ENCODE measurements at regions not wholly inside any gene's neighbourhood (a gene's known extent, or its start where the extent isn't known, plus 50 kb on each side); places are given as distances from the start of the nearest gene placed in this dataset.

DNA sequence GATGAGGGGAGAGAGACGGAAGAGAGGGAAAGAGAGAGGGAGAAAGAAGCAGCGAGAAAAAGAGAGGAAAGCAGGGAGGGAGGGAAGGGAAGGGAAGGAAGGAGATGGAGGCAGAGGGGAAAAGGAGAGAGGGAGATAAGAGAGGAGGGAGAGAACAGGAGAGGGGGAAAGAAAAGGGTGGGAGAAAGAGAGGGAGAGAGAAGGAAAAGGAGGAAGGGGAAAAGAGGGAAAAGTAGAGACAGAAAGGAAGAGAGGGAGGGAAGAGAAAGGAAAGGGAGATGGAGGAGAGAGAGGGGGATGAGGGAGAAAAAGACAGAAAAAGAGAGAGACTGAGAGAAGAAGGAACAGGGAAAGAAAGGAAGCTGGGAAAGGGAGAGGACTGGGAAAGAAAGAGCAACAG is 814.4 kb downstream of the CDH11 start:
- Histone ChIP-seq H3K4me3 (no peak overlapping the region), H3K4me1 (no peaks in the 10 kb centered on the region), H3K36me3 (no peaks in the 10 kb centered on the region), H3K27me3 (no peaks in the 10 kb centered on the region), H3K9me3 (no peaks in the 10 kb centered on the region), H3K27ac (no peak overlapping the region)
- intact Hi-C loops (cut with DNase I), result no loop called here
- DNase-seq (no peak), ATAC-seq (no peak)
- TF ChIP-seq, protein P1, sequence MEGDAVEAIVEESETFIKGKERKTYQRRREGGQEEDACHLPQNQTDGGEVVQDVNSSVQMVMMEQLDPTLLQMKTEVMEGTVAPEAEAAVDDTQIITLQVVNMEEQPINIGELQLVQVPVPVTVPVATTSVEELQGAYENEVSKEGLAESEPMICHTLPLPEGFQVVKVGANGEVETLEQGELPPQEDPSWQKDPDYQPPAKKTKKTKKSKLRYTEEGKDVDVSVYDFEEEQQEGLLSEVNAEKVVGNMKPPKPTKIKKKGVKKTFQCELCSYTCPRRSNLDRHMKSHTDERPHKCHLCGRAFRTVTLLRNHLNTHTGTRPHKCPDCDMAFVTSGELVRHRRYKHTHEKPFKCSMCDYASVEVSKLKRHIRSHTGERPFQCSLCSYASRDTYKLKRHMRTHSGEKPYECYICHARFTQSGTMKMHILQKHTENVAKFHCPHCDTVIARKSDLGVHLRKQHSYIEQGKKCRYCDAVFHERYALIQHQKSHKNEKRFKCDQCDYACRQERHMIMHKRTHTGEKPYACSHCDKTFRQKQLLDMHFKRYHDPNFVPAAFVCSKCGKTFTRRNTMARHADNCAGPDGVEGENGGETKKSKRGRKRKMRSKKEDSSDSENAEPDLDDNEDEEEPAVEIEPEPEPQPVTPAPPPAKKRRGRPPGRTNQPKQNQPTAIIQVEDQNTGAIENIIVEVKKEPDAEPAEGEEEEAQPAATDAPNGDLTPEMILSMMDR (IDR thresholded peaks at IDR 0.05), result no peak

DNA sequence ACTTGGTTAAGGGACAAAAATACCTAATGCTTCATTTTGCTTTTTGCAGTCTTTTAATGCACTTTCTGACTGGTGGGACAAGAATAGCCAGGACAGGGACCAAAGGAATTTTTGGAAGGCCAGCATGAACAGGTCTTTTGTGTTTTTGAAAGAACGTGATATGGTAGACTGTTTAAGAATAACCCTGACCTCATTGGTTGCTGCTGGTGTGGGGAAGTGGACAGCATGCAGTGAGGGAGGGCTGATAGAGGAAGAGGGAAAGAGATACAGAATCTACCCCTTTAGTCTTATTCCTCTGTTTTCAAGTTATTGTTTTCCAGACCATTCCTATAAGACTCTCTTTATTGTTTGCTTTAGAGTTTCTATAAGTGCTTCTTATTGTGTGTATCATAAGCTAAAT is 816.2 kb downstream of the CDH11 start:
- Histone ChIP-seq H3K27ac (no peak overlapping the region), H3K4me3 (no peak overlapping the region), H3K4me1 (no peaks in the 10 kb centered on the region), H3K9me3 (no peaks in the 10 kb centered on the region), H3K27me3 (no peaks in the 10 kb centered on the region), H3K36me3 (no peaks in the 10 kb centered on the region)
- ATAC-seq (no peak), DNase-seq (no peak)
- intact Hi-C loops (cut with DNase I), result no loop called here
- TF ChIP-seq, protein P1 (IDR thresholded peaks at IDR 0.05), result no peak

DNA sequence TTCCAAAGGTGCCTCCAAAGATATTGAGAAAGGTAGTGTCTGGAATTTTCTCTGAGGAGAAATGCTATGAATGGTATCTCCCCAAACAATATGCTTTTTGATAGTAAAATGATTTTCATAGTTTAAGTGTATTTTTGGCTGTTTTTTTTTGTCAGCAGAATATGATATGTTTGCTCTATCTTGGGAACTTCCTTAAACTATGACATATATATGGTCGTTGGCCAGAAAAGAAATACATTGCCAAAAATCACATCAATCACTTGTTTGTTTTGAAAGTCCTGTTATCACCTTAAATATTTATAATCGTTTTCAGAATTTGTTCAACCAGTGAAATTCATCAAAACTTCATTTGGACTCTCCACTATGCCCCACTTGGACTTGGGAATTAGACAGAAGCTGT is 816.9 kb downstream of the CDH11 start:
- Histone ChIP-seq H3K27ac (no peak overlapping the region), H3K9me3 (no peaks in the 10 kb centered on the region), H3K4me3 (no peak overlapping the region), H3K4me1 (no peaks in the 10 kb centered on the region), H3K36me3 (no peaks in the 10 kb centered on the region), H3K27me3 (no peaks in the 10 kb centered on the region)
- DNase-seq (no peak), ATAC-seq (no peak)
- intact Hi-C loops (cut with DNase I), result no loop called here
- TF ChIP-seq, protein P1 (IDR thresholded peaks at IDR 0.05), result no peak

DNA sequence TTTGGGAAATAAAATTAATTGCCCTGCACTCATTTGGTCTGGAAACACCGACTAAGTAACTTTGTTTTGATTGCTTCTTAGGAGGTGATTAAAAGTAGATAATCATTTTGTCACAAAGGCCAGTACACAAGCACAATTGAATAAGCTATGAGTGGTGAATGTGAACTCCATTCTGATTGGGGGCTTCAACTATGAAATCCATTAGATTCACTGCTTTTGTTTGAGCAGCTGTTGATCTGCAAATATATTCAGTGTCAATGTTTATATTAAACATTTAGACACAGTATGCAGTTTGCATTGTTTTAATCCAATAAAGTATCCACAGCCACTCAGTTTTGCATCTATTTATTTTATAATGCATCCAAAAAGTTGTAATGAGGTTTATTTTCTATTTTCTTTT is 817.5 kb downstream of the CDH11 start:
- no peak overlapping the region for H3K27ac ChIP-seq
- H3K36me3 ChIP-seq, result no peaks in the 10 kb centered on the region
- no peaks in the 10 kb centered on the region for H3K4me1 ChIP-seq
- ATAC-seq, result no peak
- no peaks in the 10 kb centered on the region for H3K9me3 ChIP-seq
- intact Hi-C loops (cut with DNase I), result no loop called here
- TF ChIP-seq, protein P1 (IDR thresholded peaks at IDR 0.05), result no peak
- H3K27me3 ChIP-seq, result no peaks in the 10 kb centered on the region
- DNase-seq, result no peak
- no peak overlapping the region for H3K4me3 ChIP-seq

DNA sequence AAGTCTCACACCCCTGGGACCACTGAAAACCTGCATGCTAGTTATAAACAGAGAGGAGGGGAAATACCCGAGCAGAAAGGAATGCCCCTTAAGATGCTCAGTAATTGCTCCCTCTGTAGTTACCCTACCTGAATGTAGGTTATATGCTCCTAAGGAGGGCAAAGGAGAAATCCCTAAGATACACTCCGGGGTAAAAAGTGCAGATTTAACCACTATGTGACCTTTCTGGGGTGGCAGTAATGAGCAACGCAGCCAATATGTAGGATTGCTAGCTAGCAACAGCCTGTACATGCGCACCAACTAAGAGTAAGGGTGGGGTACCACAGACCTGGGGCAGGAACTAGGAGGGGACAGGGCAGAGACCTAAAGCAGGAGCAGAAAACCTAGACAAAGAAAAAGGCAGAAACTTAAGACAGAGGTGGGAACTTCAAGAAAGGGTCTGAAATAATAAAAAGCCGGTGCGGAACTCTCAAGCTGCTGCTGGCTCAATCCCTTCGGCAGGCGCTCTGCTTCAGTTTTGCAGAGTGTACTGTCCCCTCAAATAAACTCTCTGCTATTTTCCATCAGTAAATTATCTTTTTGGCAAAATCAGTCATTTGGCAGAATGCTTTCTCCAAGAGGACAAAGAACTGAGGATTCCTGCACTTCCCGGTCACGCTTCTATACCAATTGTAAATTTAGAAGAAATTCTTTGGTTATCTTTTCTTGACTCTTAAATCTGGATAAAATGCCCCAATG is 823.8 kb downstream of the CDH11 start:
- Histone ChIP-seq H3K9me3 (no peaks in the 10 kb centered on the region), H3K36me3 (no peaks in the 10 kb centered on the region), H3K27ac (no peak overlapping the region), H3K4me1 (no peaks in the 10 kb centered on the region), H3K4me3 (no peak overlapping the region), H3K27me3 (no peaks in the 10 kb centered on the region)
- ATAC-seq (no peak), DNase-seq (no peak)
- intact Hi-C loops (cut with DNase I), result no loop called here
- TF ChIP-seq, protein P1 (IDR thresholded peaks at IDR 0.05), result no peak

DNA sequence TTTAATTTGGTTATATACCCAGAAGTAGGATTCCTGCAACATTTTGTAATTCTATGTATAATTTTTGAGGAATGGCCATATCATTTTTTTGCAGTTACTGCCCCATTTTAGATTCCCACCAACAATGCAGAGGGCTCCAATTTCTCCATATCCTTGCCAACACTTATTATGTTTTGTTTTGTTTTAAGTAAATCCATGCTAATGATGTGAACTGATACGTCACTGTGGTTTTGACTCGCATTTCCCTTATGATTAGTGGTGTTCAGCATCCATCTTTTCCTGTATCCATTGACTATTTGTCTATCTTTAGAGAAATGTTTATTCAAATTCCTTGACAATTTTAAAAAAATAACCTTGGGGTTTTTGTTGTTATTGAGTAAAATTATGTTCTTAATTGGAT is 826.4 kb downstream of the CDH11 start:
- TF ChIP-seq, protein P1 (IDR thresholded peaks at IDR 0.05), result no peak
- no peak overlapping the region for H3K27ac ChIP-seq
- no peaks in the 10 kb centered on the region for H3K27me3 ChIP-seq
- no peak overlapping the region for H3K4me3 ChIP-seq
- H3K4me1 ChIP-seq, result no peaks in the 10 kb centered on the region
- DNase-seq (no peak), ATAC-seq (no peak)
- no peaks in the 10 kb centered on the region for H3K9me3 ChIP-seq
- H3K36me3 ChIP-seq, result no peaks in the 10 kb centered on the region
- intact Hi-C loops (cut with DNase I), result no loop called here

Measured in upper lobe of right lung (tissue), 1 donor.